Renal cortex interstitium (tissue), 11 donors: ENCODE measurements at regions not wholly inside any gene's neighbourhood (a gene's known extent, or its start where the extent isn't known, plus 50 kb on each side); places are given as distances from the start of the nearest gene placed in this dataset.

Source experiments
- DNase-seq, 11 donors: peaks; one replicate each; pipeline ENCODE4 v3.0.0-alpha.2; 2013; ENCODE audit warnings: low read depth in 9 of 11, low spot score in 4 of 11; ENCODE audit errors: extremely low read depth in 1 of 11

DNA sequence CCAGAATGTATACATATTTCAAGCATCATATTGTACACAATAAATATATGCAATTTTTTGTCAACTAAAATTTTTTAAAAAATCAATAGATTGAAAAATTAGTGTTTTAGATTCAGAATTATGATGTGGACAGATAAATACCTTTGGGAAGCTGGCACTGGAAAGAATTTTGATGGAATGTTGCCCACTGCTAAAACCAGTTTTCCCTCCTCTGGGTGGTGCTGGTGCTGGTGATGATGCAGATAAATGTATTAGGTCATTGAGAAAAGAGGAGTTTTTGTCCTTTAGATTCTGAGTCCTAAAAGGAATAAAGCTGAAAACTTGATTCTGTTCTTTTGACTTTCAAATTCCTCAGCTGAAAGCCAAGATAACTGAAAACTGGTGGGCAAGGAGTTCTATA lies 56.0 kb upstream of the SUCLG2 start:
- DNase-seq: no peak

- peak in 5 of 11 donors; percentile 4 to 8 (median 7) for DNase-seq
Observed at GRCh38 chr3:67706934-67707333, 52.5 kb upstream of the SUCLG2 start.

- DNase-seq: no peak
Observed at GRCh38 chr3:67704322-67704721, 49.9 kb upstream of the SUCLG2 start.
